Mesenchymal stem cell (in vitro differentiated cells and primary cell): ENCODE measurements at regions not wholly inside any gene's neighbourhood (a gene's known extent, or its start where the extent isn't known, plus 50 kb on each side); places are given as distances from the start of the nearest gene placed in this dataset.

Experiments used
- DNase-seq: peaks from one replicate; pipeline ENCODE4 v3.0.0-alpha.2; 2013
- H2AFZ ChIP-seq: one replicate; pipeline ENCODE4 v1.6.1; 2013; ENCODE audit warnings: low read depth, mild to moderate bottlenecking, control low read depth, inconsistent platforms, low read length, moderate library complexity
- H2AK5ac ChIP-seq: 2 replicates; pipeline ENCODE4 v1.6.1; 2013; ENCODE audit warnings: low read length, moderate library complexity, mild to moderate bottlenecking, inconsistent platforms; ENCODE audit not compliant: severe bottlenecking
- H2BK120ac ChIP-seq: one replicate; pipeline ENCODE4 v1.6.1; 2013; ENCODE audit warnings: low read depth, mild to moderate bottlenecking, inconsistent platforms, low read length, moderate library complexity
- H2BK12ac ChIP-seq, 2 experiments: one replicate each; pipeline ENCODE4 v1.6.1; 2013; ENCODE audit warnings: inconsistent platforms in 2 of 2, low read length in 2 of 2, mild to moderate bottlenecking in 2 of 2, moderate library complexity in 2 of 2, control low read depth in 1 of 2
- H2BK15ac ChIP-seq: one replicate; pipeline ENCODE4 v1.6.1; 2013; ENCODE audit warnings: mild to moderate bottlenecking, low read depth, inconsistent platforms; ENCODE audit not compliant: poor library complexity, severe bottlenecking
- H2BK5ac ChIP-seq: 2 replicates; pipeline ENCODE4 v1.6.1; 2013; ENCODE audit warnings: low read depth, mild to moderate bottlenecking, low read length, control low read depth, inconsistent platforms; ENCODE audit not compliant: poor library complexity, severe bottlenecking
- H3K14ac ChIP-seq, 2 experiments: one replicate each; pipeline ENCODE4 v1.6.1; 2013; ENCODE audit warnings: inconsistent platforms in 2 of 2, low read length in 2 of 2, control low read depth in 1 of 2, mild to moderate bottlenecking in 1 of 2, moderate library complexity in 1 of 2
- H3K18ac ChIP-seq, 2 experiments: one replicate each; pipeline ENCODE4 v1.6.1; 2013; ENCODE audit warnings: inconsistent platforms in 2 of 2, low read length in 2 of 2, control low read depth in 1 of 2, low read depth in 1 of 2, mild to moderate bottlenecking in 1 of 2
- H3K23ac ChIP-seq, 2 experiments: one replicate each; pipeline ENCODE4 v1.6.1; 2013; ENCODE audit warnings: inconsistent platforms in 2 of 2, low read length in 2 of 2, mild to moderate bottlenecking in 2 of 2, moderate library complexity in 2 of 2, control low read depth in 1 of 2
- H3K27ac ChIP-seq: 2 replicates; pipeline ENCODE4 v1.5.1; 2013; ENCODE audit warnings: mild to moderate bottlenecking, moderate library complexity, low read length, control low read depth, inconsistent platforms; ENCODE audit not compliant: poor library complexity, severe bottlenecking
- H3K27me3 ChIP-seq, 2 experiments: 2 replicates each; pipeline versions ENCODE4 v1.6.1 to v1.7.0; 2013; ENCODE audit warnings: low read length in 2 of 2, mild to moderate bottlenecking in 2 of 2, moderate library complexity in 2 of 2, control low read depth in 1 of 2, inconsistent platforms in 1 of 2; ENCODE audit not compliant: control insufficient read depth in 1 of 2, insufficient read depth in 1 of 2
- H3K36me3 ChIP-seq, 2 experiments: 2 replicates each; pipeline versions ENCODE4 v1.6.1 to v1.7.0; 2013; ENCODE audit warnings: low read length in 2 of 2, control low read depth in 1 of 2, inconsistent platforms in 1 of 2, low read depth in 1 of 2, mild to moderate bottlenecking in 1 of 2; ENCODE audit not compliant: insufficient read depth in 2 of 2, control insufficient read depth in 1 of 2
- H3K4ac ChIP-seq, 2 experiments: one replicate each; pipeline ENCODE4 v1.6.1; 2013; ENCODE audit warnings: inconsistent platforms in 2 of 2, low read length in 2 of 2, mild to moderate bottlenecking in 2 of 2, moderate library complexity in 2 of 2, control low read depth in 1 of 2, low read depth in 1 of 2
- H3K4me1 ChIP-seq: 2 replicates; pipeline ENCODE4 v1.6.1; 2013; ENCODE audit warnings: low read depth, low read length, control low read depth; ENCODE audit not compliant: control insufficient read depth, insufficient read depth
- H3K4me2 ChIP-seq: 2 replicates; pipeline ENCODE4 v1.6.1; 2013; ENCODE audit warnings: low read length, mild to moderate bottlenecking, inconsistent platforms; ENCODE audit not compliant: poor library complexity, severe bottlenecking
- H3K4me3 ChIP-seq, 2 experiments: 2 replicates each; pipeline versions ENCODE4 v1.5.1 to v1.7.0; 2013; ENCODE audit warnings: low read length in 2 of 2, mild to moderate bottlenecking in 2 of 2, control low read depth in 1 of 2, low read depth in 1 of 2; ENCODE audit not compliant: insufficient read depth in 1 of 2
- H3K79me1 ChIP-seq: replicated peaks from 2 replicates; pipeline ENCODE4 v1.6.1; 2013; ENCODE audit warnings: mild to moderate bottlenecking, control low read depth, low read length, inconsistent platforms; ENCODE audit not compliant: poor library complexity, severe bottlenecking
- H3K9ac ChIP-seq: 2 replicates; pipeline ENCODE4 v1.7.0; 2013; ENCODE audit warnings: mild to moderate bottlenecking, low read length, moderate library complexity
- H3K9me3 ChIP-seq: 2 replicates; pipeline ENCODE4 v1.7.0; 2013; ENCODE audit warnings: mild to moderate bottlenecking, low read length; ENCODE audit not compliant: control insufficient read depth
- H4K8ac ChIP-seq: one replicate; pipeline ENCODE4 v1.6.1; 2013; ENCODE audit warnings: inconsistent platforms, mild to moderate bottlenecking, low read length, moderate library complexity
- H4K91ac ChIP-seq: one replicate; pipeline ENCODE4 v1.6.1; 2013; ENCODE audit warnings: mild to moderate bottlenecking, low read length, inconsistent platforms
- WGBS: methylation state at CpG from one replicate; pipeline ENCODE4 v1.1.7; 2013; ENCODE audit warnings: mixed read lengths; 5-methylcytosine and 5-hydroxymethylcytosine counted together

- Histone ChIP-seq H3K27me3 (no peaks in the 10 kb centered on the region), H3K27ac (no peak overlapping the region), H3K18ac (no peak overlapping the region), H4K91ac (no peak overlapping the region), H2AFZ (no peak overlapping the region), H3K4ac (no peak overlapping the region), H3K36me3 (no peaks in the 10 kb centered on the region), H2AK5ac (no peak overlapping the region), H3K23ac (no peak overlapping the region), H3K4me2 (no peak overlapping the region), H3K4me1 (no peaks in the 10 kb centered on the region), H3K14ac (no peak overlapping the region), H3K4me3 (no peak overlapping the region), H2BK5ac (no peak overlapping the region), H2BK120ac (no peak overlapping the region), H3K79me1 (no peaks in the 10 kb centered on the region), H3K9me3 (no peaks in the 10 kb centered on the region), H4K8ac (no peak overlapping the region), H2BK15ac (no peak overlapping the region), H2BK12ac (no peak overlapping the region), H3K9ac (no peak overlapping the region)
- 75% methylated on average over 4 of the region's 4 CpGs for WGBS
- DNase-seq, result no peak
These were observed 257.9 kb downstream of the MAFB start for GRCh38 chr20:40431112-40431511.

- Histone ChIP-seq H3K9me3 (no peaks in the 10 kb centered on the region), H3K79me1 (no peaks in the 10 kb centered on the region), H3K23ac (no peak overlapping the region), H4K91ac (no peak overlapping the region), H3K27ac (no peak overlapping the region), H3K4me1 (no peaks in the 10 kb centered on the region), H2BK5ac (no peak overlapping the region), H3K14ac (no peak overlapping the region), H2AK5ac (no peak overlapping the region), H3K36me3 (no peaks in the 10 kb centered on the region), H3K27me3 (no peaks in the 10 kb centered on the region), H3K4me3 (no peak overlapping the region), H3K18ac (no peak overlapping the region), H3K9ac (no peak overlapping the region), H4K8ac (no peak overlapping the region), H2BK120ac (no peak overlapping the region), H2BK12ac (no peak overlapping the region), H2AFZ (no peak overlapping the region), H3K4me2 (no peak overlapping the region), H3K4ac (no peak overlapping the region), H2BK15ac (no peak overlapping the region)
- WGBS, result 90% methylated on average over 4 of the region's 4 CpGs
- DNase-seq, result no peak
These were observed 262.0 kb downstream of the MAFB start for GRCh38 chr20:40427026-40427425.

- Histone ChIP-seq H4K8ac (no peak overlapping the region), H3K79me1 (no peaks in the 10 kb centered on the region), H2AFZ (no peak overlapping the region), H3K14ac (no peak overlapping the region), H3K27me3 (no peaks in the 10 kb centered on the region), H3K18ac (no peak overlapping the region), H2BK5ac (no peak overlapping the region), H2BK120ac (no peak overlapping the region), H3K4ac (no peak overlapping the region), H2BK12ac (no peak overlapping the region), H3K23ac (no peak overlapping the region), H3K9ac (no peak overlapping the region), H3K4me2 (no peak overlapping the region), H3K9me3 (no peaks in the 10 kb centered on the region), H4K91ac (no peak overlapping the region), H3K27ac (no peak overlapping the region), H2AK5ac (no peak overlapping the region), H2BK15ac (no peak overlapping the region), H3K4me3 (no peak overlapping the region), H3K36me3 (no peaks in the 10 kb centered on the region), H3K4me1 (no peaks in the 10 kb centered on the region)
- 82% methylated on average over 1 of the region's 1 CpG for WGBS
- no peak for DNase-seq
These were observed 264.3 kb downstream of the MAFB start for GRCh38 chr20:40424695-40425094.

- DNase-seq, result no peak
- no peak overlapping the region for H2BK5ac ChIP-seq
- no peaks in the 10 kb centered on the region for H3K36me3 ChIP-seq
- no peak overlapping the region for H3K4ac ChIP-seq
- H3K9me3 ChIP-seq, result no peaks in the 10 kb centered on the region
- H3K4me2 ChIP-seq, result no peak overlapping the region
- no peak overlapping the region for H2AFZ ChIP-seq
- H3K27me3 ChIP-seq, result no peaks in the 10 kb centered on the region
- no peak overlapping the region for H2BK12ac ChIP-seq
- no peaks in the 10 kb centered on the region for H3K4me1 ChIP-seq
- H4K8ac ChIP-seq, result no peak overlapping the region
- no peak overlapping the region for H4K91ac ChIP-seq
- no peak overlapping the region for H3K23ac ChIP-seq
- H3K27ac ChIP-seq, result no peak overlapping the region
- H3K14ac ChIP-seq, result no peak overlapping the region
- H3K18ac ChIP-seq, result no peak overlapping the region
- no peak overlapping the region for H3K9ac ChIP-seq
- H3K79me1 ChIP-seq, result no peaks in the 10 kb centered on the region
- no peak overlapping the region for H2BK15ac ChIP-seq
- no peak overlapping the region for H2AK5ac ChIP-seq
- no peak overlapping the region for H3K4me3 ChIP-seq
- no peak overlapping the region for H2BK120ac ChIP-seq
These were observed 266.4 kb downstream of the MAFB start for GRCh38 chr20:40422656-40423055.
